ENCODE measurements at regions not wholly inside any gene's neighbourhood (a gene's known extent, or its start where the extent isn't known, plus 50 kb on each side); places are given as distances from the start of the nearest gene placed in this dataset.
"Not testable (repeated sequence)": the region's sequence is repeated elsewhere in the genome, so short reads cannot be mapped to it uniquely, and the experiment has no call there.

- no peak for TF ChIP-seq CTCF (conservative IDR thresholded peaks at IDR 0.05; ENCODE audit: low read depth, low read length)
- DNase-seq (ENCODE audit: low read depth), result no peak
- H3K4me3 ChIP-seq (ENCODE audit: low read depth, low read length), result no peak overlapping the region
Measured at GRCh38 chr16:65572156-65572555, 450.3 kb upstream of the CDH11 start.

- no peak for TF ChIP-seq CTCF (conservative IDR thresholded peaks at IDR 0.05; ENCODE audit: low read depth, low read length)
- DNase-seq (ENCODE audit: low read depth), result no peak
Measured at GRCh38 chr16:65570261-65570660, 448.4 kb upstream of the CDH11 start.

GRCh38 chr16:65559846-65560245 is 438.0 kb upstream of the CDH11 start:
- no peak overlapping the region for H3K4me3 ChIP-seq (ENCODE audit: low read depth, low read length)

More at GRCh38 chr16:65570261-65570660, 448.4 kb upstream of the CDH11 start:
- H3K4me3 ChIP-seq (ENCODE audit: low read depth, low read length), result no peak overlapping the region

GRCh38 chr16:65549689-65550088 is 427.8 kb upstream of the CDH11 start:
- not testable (repeated sequence) for DNase-seq (ENCODE audit: low read depth); H3K4me3 ChIP-seq (ENCODE audit: low read depth, low read length)

More at GRCh38 chr16:65559846-65560245, 438.0 kb upstream of the CDH11 start:
- DNase-seq (ENCODE audit: low read depth), result no peak
- no peak for TF ChIP-seq CTCF (conservative IDR thresholded peaks at IDR 0.05; ENCODE audit: low read depth, low read length)

- TF ChIP-seq CTCF (conservative IDR thresholded peaks at IDR 0.05; ENCODE audit: low read depth, low read length), result no peak
- DNase-seq (ENCODE audit: low read depth), result no peak
- no peak overlapping the region for H3K4me3 ChIP-seq (ENCODE audit: low read depth, low read length)
Measured at GRCh38 chr16:65548470-65548869, 426.6 kb upstream of the CDH11 start.

- no peak for TF ChIP-seq CTCF (conservative IDR thresholded peaks at IDR 0.05; ENCODE audit: low read depth, low read length)
- H3K4me3 ChIP-seq (ENCODE audit: low read depth, low read length), result no peak overlapping the region
- no peak for DNase-seq (ENCODE audit: low read depth)
Measured at GRCh38 chr16:65547772-65548446, 426.0 kb upstream of the CDH11 start.

- DNase-seq (ENCODE audit: low read depth), result no peak
- no peak overlapping the region for H3K4me3 ChIP-seq (ENCODE audit: low read depth, low read length)
- no peak for TF ChIP-seq CTCF (conservative IDR thresholded peaks at IDR 0.05; ENCODE audit: low read depth, low read length)
Measured at GRCh38 chr16:65546353-65546791, 424.5 kb upstream of the CDH11 start.
